Astrocyte of the cerebellum (primary cell): ENCODE measurements at regions not wholly inside any gene's neighbourhood (a gene's known extent, or its start where the extent isn't known, plus 50 kb on each side); places are given as distances from the start of the nearest gene placed in this dataset.

Source experiments
- DNase-seq: peaks from one replicate; pipeline ENCODE4 v3.0.0-alpha.2; 2011; ENCODE audit warnings: low read depth
- H3K4me3 ChIP-seq: 2 replicates; pipeline ENCODE4 v1.5.1; 2011; ENCODE audit warnings: mild to moderate bottlenecking, low read depth, low read length, moderate library complexity
- in situ Hi-C: cut with HindIII; loops from 2 replicates; pipeline ENCODE4 v1.10.0; 2017; ENCODE audit warnings: low sequenced_read_pairs
- TF ChIP-seq, protein P1 (sequence below): IDR thresholded peaks from 2 replicates; pipeline ENCODE4 v1.5.1; 2012; ENCODE audit warnings: low read length, low read depth, moderate library complexity, mild to moderate bottlenecking; ENCODE audit errors: missing control alignments

DNA sequence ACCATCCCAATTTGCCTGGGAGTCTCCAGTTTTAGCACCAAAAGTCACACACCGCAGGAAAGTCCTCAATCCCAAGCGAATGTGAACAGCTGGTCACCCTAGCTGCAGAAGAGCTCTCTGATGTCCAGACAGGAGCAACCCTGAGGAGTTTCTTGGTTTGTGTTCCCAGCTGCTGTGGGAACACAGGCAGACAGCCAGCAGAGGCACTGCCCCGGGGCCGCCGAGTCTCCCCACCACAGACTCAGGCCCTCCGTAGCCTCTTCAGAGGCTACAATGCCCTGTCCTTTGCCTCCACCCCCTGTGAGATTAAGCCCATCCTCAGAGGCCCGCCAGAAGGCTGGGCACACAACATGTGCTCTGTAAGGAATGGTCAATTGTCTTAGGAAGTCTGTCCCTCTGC, 111.5 kb downstream of the TTC32 start:
- TF ChIP-seq, protein P1, sequence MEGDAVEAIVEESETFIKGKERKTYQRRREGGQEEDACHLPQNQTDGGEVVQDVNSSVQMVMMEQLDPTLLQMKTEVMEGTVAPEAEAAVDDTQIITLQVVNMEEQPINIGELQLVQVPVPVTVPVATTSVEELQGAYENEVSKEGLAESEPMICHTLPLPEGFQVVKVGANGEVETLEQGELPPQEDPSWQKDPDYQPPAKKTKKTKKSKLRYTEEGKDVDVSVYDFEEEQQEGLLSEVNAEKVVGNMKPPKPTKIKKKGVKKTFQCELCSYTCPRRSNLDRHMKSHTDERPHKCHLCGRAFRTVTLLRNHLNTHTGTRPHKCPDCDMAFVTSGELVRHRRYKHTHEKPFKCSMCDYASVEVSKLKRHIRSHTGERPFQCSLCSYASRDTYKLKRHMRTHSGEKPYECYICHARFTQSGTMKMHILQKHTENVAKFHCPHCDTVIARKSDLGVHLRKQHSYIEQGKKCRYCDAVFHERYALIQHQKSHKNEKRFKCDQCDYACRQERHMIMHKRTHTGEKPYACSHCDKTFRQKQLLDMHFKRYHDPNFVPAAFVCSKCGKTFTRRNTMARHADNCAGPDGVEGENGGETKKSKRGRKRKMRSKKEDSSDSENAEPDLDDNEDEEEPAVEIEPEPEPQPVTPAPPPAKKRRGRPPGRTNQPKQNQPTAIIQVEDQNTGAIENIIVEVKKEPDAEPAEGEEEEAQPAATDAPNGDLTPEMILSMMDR: no peak
- no peak for DNase-seq
- in situ Hi-C loops: no loop called here
- H3K4me3 ChIP-seq: no peak overlapping the region

DNA sequence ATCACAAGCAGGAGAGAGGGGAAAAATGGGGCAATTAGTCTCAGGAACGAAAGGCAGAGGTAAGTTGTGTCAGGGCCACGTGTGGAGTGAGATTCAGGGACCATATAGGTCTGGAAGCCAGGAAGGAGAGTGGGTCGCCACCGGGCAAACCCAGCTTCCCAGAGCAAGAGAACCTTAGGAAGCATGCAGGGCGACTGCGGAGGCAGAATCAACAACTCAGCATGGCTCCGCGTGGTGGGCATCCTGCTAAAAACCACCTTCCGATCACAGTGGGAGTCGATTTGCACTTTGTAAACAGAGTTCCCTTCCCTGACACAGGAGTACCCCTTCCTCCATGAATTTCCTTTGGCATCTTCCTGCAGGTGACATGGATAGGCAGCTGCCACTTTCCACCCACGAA, 114.6 kb downstream of the TTC32 start:
- no peak overlapping the region for H3K4me3 ChIP-seq
- in situ Hi-C loops: no loop called here
- DNase-seq: no peak
- TF ChIP-seq, protein P1: no peak

DNA sequence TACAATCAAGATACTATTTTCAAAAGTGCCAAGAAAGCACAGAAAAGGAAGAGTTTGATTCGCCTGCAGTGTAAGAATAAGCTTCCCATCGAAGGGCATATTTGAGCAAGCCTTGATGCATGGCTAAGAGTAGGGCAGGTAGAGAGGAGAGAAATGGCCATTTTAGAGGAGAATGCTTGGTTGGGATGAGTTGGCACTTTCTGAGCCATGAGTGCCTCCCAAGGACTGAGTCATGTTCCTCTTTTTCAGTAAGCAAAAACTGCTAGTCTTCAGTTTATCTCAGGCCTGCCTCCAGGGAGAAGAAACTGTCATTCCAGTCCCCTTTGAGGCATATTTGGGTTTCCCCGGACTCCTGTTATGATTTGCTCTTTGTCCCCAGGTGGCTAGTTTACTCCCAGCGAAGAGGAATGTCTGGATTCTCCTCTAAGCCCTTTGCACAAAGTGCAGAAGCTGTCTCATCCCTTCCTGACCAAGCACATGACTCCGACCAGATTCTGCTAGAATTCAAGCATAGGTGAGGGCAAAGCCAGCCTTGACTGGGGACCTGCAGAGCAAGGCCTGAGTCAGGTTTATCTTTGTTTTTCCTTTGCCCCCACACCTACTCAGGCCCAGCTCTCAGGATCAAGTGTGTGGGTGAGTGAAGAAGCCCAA, 115.2 kb downstream of the TTC32 start:
- in situ Hi-C loops: no loop called here
- TF ChIP-seq, protein P1: no peak
- DNase-seq: no peak

DNA sequence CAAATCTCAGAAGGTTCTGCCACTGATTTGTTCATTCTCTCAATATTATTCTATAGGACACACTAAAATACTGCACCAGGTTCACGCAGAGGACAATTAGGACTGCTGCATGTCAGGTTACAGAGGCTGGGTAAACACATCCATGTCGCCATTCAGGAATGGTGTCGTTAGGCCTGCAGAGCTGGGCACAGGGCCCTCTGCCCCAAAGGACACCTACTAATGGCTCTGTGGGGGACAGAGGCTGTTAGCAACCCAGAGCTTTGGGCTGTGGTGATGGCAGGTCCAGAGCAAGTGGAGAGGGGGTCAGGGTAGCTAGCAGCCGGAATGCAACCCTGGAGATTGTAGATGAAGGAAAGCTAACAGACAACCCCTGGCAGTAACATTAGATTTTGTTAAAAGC, 115.9 kb downstream of the TTC32 start:
- TF ChIP-seq, protein P1: no peak
- no peak overlapping the region for H3K4me3 ChIP-seq
- in situ Hi-C loops: no loop called here
- DNase-seq: no peak

More for the DNA sequence above, 115.2 kb downstream of the TTC32 start:
- no peak overlapping the region for H3K4me3 ChIP-seq

DNA sequence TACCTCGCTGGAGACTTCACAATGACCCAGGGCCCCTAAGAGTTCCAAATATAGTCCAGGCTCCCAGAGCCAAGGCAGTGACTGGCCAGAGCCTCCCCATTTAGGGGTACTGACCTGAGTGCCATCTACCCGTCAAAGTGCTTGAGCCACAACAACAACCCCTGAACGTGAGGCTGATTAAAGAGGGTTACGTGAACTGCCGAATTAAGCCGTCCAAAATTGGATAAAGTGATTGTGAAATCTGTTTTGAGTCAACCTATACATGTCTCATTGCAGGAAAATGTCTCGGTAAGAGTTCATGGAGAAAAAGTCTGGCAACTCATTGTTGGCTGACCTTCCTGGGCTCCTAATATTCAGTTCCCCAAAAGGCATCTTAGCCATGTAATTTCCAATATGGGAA, 116.3 kb downstream of the TTC32 start:
- in situ Hi-C loops: no loop called here
- TF ChIP-seq, protein P1: no peak
- H3K4me3 ChIP-seq: no peak overlapping the region
- DNase-seq: no peak

DNA sequence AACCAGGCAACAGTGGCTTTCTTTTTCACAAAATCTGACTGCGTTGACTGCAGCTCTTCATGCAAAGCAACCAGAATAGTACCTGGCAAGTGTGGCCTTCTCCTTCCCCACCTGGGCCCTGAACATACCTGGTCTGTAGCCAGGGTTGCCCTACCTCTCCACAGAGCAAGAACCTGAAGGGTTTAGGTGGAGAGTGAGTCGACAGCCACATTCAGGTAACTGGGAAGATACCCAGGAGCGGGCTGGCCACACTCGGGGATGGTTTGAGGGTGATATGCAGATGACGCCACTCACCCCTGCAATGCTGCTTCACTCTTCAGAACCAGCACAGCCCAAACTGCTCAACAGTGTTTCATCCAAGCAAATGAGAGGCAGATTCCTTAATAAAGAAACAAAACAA, 117.3 kb downstream of the TTC32 start:
- H3K4me3 ChIP-seq: no peak overlapping the region
- DNase-seq: no peak
- TF ChIP-seq, protein P1: no peak
- in situ Hi-C loops: no loop called here
